ENCODE measurements at regions not wholly inside any gene's neighbourhood (a gene's known extent, or its start where the extent isn't known, plus 50 kb on each side); places are given as distances from the start of the nearest gene placed in this dataset.
"Not testable (repeated sequence)": the region's sequence is repeated elsewhere in the genome, so short reads cannot be mapped to it uniquely, and the experiment has no call there.

DNA sequence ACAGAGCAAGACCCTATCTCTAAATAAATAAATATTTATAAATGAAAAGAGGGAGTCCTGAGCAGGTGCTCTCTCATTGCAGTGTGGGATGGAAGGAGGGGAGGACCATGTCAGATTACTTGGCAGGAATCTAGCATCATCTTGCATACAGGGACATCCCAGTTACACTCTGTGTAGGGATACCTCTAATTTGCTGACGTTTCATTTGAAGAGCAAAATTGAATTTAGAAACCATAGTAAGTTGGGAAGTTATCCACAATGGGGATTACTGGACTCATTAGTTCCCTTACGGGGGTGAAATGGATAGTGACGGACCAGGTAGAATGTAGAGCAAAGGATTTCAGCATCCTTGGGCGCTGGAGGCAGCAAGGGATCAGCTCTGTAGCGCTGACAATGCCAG, 52.1 kb downstream of the ARHGEF18 start:
- Mint-ChIP-seq H3K27ac (peak overlapping the region; percentile 88), H3K36me3 (peaks cover 39% of the 10 kb centered on the region), H3K9me3 (no peaks in the 10 kb centered on the region), H3K4me1 (peaks cover 51% of the 10 kb centered on the region), H3K27me3 (no peaks in the 10 kb centered on the region), H3K4me3 (no peak overlapping the region)
- ATAC-seq = no peak

DNA sequence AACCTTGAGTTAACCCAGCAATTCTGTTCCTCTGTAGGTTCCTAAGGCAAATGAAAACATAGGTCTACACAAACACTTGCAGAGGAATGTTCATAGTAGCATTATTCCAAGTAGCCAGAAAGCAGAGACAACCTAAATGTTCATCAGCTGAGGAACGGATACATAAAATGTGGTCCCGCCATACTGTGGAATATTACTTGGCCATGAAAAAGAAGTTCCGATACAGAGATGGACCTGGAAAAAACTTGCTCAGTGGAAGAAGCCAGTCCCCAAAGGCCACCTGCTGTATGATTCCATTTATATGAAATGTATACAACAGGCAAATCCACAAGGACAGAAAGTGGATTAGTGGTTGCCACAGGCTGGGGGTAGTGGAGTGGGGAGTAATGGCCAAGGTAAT, 53.0 kb downstream of the ARHGEF18 start:
- H3K36me3 Mint-ChIP-seq = peaks cover 41% of the 10 kb centered on the region
- ATAC-seq = no peak
- no peaks in the 10 kb centered on the region for H3K27me3 Mint-ChIP-seq
- H3K9me3 Mint-ChIP-seq = no peaks in the 10 kb centered on the region
- peaks cover 42% of the 10 kb centered on the region for H3K4me1 Mint-ChIP-seq
- H3K27ac Mint-ChIP-seq = no peak overlapping the region
- H3K4me3 Mint-ChIP-seq = no peak overlapping the region

DNA sequence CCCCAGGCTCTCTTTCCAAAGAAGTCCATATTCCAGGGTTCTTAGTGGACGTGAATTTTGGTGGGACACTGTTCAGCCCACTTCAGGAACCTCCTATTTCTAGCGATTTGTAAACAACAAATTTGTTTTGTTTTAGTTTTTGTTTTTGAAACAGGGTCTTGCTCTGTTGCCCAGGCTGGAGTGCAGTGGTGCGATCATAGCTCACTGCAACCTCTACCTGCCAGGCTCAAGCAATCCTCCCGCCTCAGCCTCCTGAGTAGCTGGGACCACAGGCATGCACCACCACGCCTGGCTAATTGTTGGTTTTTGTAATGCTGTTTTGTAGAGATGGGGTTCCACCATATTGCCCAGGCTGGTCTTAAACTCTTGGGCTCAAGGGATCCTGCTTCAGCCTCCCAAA, 56.7 kb downstream of the ARHGEF18 start:
- peak overlapping the region; percentile 7 for H3K27ac Mint-ChIP-seq
- H3K4me3 Mint-ChIP-seq, ATAC-seq: not testable (repeated sequence)

DNA sequence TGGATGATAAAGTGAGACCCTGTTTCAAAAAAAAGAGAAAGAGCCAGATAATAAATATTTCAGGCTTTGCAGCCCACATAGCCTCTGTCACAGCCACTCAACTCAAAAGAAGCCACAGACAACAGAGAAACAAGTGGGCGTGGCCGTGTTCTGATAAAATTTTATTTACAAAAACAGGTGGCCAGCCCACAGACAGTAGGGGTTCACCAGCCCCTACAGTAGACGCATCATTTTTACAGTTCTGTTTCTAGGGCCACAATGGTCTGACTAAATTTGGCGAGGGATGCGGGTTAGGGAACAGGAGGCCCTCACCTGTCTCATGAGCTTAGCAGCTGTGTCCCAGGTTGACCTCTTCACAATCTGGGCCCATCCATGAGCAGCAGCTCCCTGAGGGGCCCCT, 59.5 kb downstream of the ARHGEF18 start:
- H3K36me3 Mint-ChIP-seq = peaks cover 38% of the 10 kb centered on the region
- no peaks in the 10 kb centered on the region for H3K27me3 Mint-ChIP-seq
- no peaks in the 10 kb centered on the region for H3K9me3 Mint-ChIP-seq
- peaks cover 44% of the 10 kb centered on the region for H3K4me1 Mint-ChIP-seq
- ATAC-seq = peak; percentile 69
- H3K4me3 Mint-ChIP-seq = peak overlapping the region; percentile 56
- peak overlapping the region; percentile 78 for H3K27ac Mint-ChIP-seq

More for the DNA sequence above, 56.7 kb downstream of the ARHGEF18 start:
- not testable (repeated sequence) for H3K9me3 Mint-ChIP-seq, H3K27me3 Mint-ChIP-seq
- Mint-ChIP-seq H3K4me1 (peaks cover 38% of the 10 kb centered on the region), H3K36me3 (peaks cover 41% of the 10 kb centered on the region)

DNA sequence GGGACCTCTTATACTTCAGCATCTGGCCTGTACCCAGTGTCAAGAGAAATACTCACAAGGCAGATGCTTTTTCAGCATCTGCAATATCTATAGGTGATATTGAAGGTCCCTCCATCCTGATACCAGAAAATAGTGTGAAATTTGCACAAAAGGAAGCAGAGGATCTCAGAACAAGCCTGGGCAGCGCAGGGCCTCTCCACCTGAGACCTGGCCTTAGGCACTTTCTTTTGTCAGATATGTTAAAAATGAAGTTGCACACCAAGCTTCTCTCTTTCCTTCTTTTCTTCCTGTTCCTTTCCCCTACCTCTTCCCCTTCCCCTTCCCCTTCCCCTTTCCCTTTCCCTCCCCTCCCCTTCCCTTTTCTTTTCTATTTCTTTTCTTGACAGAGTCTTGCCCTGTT, 62.2 kb downstream of the ARHGEF18 start:
- Mint-ChIP-seq H3K9me3 (no peaks in the 10 kb centered on the region), H3K36me3 (peaks cover 26% of the 10 kb centered on the region), H3K4me3 (no peak overlapping the region), H3K27ac (peak overlapping the region; percentile 64), H3K27me3 (no peaks in the 10 kb centered on the region), H3K4me1 (peaks cover 36% of the 10 kb centered on the region)
- no peak for ATAC-seq

DNA sequence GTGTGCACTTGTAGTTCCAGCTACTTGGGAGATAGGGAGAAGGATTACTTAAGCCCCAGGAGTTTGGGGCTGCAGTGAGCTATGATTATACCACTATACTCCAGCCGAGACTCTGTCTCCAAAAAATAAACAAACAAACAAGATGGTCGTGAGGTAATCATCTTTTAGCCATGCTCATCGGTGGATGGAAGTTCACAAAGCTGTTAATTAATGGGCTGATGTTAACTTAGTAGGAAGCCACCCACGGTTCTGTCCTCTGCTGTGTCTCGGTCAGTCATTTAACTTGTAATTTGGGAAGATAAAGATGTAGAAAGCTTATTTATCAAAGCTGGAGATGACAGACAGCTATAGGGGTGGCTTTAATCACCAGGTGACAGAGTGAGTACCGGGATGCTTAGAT, 64.9 kb downstream of the ARHGEF18 start:
- peaks cover 31% of the 10 kb centered on the region for H3K4me1 Mint-ChIP-seq
- H3K36me3 Mint-ChIP-seq = peaks cover 32% of the 10 kb centered on the region
- H3K27ac Mint-ChIP-seq = no peak overlapping the region
- H3K4me3 Mint-ChIP-seq = no peak overlapping the region
- no peak for ATAC-seq
- no peaks in the 10 kb centered on the region for H3K27me3 Mint-ChIP-seq
- H3K9me3 Mint-ChIP-seq = no peaks in the 10 kb centered on the region

DNA sequence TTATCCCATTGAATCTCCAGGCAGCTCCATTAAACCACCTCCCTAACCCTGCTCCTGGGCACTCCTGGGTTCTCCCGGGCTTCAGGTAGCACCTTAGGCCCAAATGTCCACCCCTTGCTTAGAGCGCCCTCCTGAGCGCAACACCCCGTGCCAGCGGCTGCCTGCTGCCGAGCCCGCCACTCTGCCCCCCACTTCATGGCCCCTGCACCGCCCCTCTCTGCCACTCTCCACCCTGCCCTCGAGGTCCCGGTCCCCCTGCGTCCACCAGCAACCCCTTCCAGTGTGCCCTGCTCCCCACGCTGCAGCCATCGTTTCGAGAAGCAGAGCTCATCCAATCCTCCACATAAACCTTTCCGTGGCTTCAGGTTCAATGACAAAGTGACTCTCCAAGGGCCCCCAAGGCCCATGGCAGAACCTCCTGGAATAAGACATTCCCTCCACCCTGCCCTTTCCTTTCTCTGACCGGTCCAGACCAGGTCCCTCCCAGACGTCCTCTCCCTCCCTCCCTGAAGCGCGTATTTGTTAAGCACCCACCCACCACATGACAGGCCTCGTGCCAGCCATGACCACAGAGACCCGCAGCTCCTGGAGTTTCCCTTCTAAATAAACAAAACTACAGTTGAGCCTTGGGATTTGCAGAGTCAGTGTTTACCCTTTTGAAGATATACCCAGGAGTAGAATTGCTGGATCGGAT, 66.6 kb downstream of the ARHGEF18 start:
- H3K9me3 Mint-ChIP-seq = no peaks in the 10 kb centered on the region
- H3K36me3 Mint-ChIP-seq = peaks cover 43% of the 10 kb centered on the region
- no peak overlapping the region for H3K27ac Mint-ChIP-seq
- no peak for ATAC-seq
- peaks cover 43% of the 10 kb centered on the region for H3K4me1 Mint-ChIP-seq
- H3K4me3 Mint-ChIP-seq = no peak overlapping the region
- no peaks in the 10 kb centered on the region for H3K27me3 Mint-ChIP-seq

DNA sequence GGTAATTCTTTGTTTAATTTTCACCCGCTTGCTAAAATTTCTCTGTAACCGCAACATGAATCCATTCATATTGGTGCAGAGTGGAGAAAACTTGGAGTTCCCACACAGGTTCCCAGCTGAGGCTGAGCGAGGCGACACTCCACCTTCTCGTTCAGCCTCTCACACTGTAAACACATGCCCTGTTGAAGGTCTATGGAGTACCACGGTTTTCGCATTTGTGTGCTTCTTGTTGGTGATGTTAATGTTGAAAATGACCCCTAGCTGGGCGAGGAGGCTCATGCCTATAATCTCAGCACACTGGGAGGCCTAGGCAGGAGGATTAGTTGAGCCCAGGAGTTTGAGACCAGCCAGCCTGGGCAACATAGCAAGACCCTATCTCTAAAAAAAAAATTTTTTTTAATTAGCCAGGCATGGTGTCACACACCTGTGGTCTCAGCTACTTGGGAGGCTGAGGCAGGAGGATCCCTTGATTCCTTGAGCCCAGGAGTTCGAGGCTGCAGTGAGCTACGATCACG, 67.2 kb downstream of the ARHGEF18 start:
- no peak overlapping the region for H3K4me3 Mint-ChIP-seq
- peaks cover 47% of the 10 kb centered on the region for H3K4me1 Mint-ChIP-seq
- peaks cover 48% of the 10 kb centered on the region for H3K36me3 Mint-ChIP-seq
- no peak overlapping the region for H3K27ac Mint-ChIP-seq
- no peaks in the 10 kb centered on the region for H3K9me3 Mint-ChIP-seq
- no peaks in the 10 kb centered on the region for H3K27me3 Mint-ChIP-seq
- ATAC-seq = no peak

DNA sequence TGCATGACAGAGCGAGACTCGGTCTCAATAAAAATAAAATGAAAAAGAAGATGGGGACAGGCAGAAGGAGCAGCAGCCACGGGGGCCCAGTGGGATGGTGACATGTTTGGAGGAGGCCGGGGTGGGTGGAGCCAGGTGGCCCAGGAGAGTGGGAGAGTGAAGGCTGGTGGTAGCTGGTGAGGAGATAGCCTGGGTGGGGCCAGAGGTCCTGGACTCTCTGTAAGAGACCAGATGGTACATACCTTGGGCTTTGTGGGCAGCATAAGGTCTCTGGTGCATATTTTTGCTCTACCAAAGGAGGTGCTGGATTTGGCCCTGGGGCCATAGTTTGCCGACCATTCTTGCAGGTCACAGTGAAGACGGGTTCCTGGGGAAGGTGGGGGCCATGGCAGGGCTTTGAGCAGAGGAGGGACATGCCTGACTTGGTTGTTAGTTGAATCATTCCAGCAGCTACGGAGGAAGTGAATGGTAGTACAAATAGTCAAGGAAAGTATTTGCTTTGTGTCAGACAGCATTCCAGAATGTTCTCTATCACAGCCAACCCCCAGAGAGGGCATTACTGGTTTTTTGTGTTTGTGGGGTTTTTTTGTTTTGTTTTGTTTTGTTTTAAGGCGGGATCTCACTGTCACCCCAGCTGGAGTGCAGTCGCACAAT, 69.1 kb downstream of the ARHGEF18 start:
- no peak for ATAC-seq
- H3K27ac Mint-ChIP-seq = peak overlapping the region; percentile 62
- H3K4me3 Mint-ChIP-seq = no peak overlapping the region
- no peaks in the 10 kb centered on the region for H3K27me3 Mint-ChIP-seq
- no peaks in the 10 kb centered on the region for H3K9me3 Mint-ChIP-seq
- peaks cover 46% of the 10 kb centered on the region for H3K36me3 Mint-ChIP-seq
- peaks cover 45% of the 10 kb centered on the region for H3K4me1 Mint-ChIP-seq

DNA sequence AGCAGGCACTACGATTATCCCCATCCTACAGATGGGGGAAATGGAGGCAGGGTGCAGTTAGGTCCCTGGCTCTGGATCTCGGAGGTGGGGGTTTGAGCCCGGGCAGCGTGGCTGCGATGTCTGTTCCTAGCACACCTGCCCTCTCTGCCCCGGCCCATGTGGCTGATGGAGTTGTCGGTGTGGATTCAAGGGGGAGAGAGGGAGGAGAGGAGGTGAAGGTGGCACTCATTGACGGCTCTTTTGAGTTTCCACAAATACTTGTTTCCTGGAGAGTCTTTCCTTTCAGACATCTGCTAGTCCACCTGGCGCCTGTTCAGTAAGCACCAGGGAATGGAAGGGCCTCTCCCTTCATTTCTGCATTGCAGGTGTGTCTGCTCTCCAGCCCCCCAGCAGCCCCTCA, 69.9 kb downstream of the ARHGEF18 start:
- no peaks in the 10 kb centered on the region for H3K27me3 Mint-ChIP-seq

DNA sequence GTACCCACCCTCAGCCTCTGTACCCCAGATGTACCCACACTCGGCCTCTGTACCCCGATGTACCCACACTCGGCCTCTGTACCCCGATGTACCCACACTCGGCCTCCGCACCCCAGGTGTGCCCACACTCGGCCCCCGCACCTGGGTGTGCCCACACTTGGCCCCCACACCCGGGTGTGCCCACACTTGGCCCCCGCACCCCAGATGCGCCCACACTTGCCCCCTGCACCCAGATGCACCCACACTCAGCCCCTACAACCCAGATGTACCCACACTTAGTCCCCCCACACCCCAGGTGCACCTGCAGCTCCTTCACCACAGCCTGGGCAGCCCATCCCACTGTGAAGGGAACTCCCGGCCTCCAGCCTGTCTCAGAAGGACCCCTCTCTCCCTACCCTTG, 69.7 kb downstream of the PEX11G start:
- H3K9me3 Mint-ChIP-seq = no peaks in the 10 kb centered on the region
- no peak overlapping the region for H3K4me3 Mint-ChIP-seq
- H3K4me1 Mint-ChIP-seq = peaks cover 43% of the 10 kb centered on the region
- H3K36me3 Mint-ChIP-seq = peaks cover 52% of the 10 kb centered on the region
- no peaks in the 10 kb centered on the region for H3K27me3 Mint-ChIP-seq
- no peak for ATAC-seq
- H3K27ac Mint-ChIP-seq = peak overlapping the region; percentile 72

More for the DNA sequence above, 69.9 kb downstream of the ARHGEF18 start:
- Mint-ChIP-seq H3K27ac (no peak overlapping the region), H3K9me3 (no peaks in the 10 kb centered on the region), H3K4me1 (peaks cover 43% of the 10 kb centered on the region), H3K4me3 (no peak overlapping the region), H3K36me3 (peaks cover 49% of the 10 kb centered on the region)
- ATAC-seq = no peak

DNA sequence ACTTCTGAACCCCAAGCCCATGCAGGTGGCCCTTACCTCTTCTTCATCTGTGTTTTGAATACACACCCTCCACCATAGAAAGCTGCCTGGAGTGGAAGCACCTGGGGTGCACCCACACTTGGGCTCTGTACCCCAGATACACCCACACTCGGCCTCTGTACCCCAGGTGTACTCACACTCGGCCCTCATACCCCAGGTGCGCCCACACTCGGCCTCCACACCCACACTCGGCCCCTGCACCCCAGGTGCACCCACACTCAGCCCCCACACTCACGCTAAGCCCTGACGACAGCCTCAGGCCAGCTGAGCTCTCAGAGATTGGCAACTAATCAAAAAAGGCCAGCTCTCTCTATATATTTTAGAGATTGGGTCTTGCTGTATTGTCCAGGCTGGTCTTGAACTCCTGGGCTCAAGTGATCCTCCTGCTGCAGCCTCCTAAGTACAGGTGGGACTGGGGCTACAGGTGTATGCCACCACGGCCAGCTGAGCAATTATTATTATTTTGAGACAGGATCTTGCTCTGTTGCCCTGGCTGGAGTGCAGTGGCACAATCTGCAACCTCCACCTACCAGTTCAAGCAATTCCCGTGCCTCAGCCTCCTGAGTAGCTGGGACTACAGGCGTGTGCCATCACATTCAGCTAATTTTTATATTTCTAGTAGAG, 68.9 kb downstream of the PEX11G start:
- Mint-ChIP-seq H3K27ac (peak overlapping the region; percentile 72), H3K27me3 (no peaks in the 10 kb centered on the region), H3K4me3 (no peak overlapping the region), H3K9me3 (no peaks in the 10 kb centered on the region), H3K4me1 (peaks cover 43% of the 10 kb centered on the region), H3K36me3 (peaks cover 50% of the 10 kb centered on the region)
- ATAC-seq = no peak

DNA sequence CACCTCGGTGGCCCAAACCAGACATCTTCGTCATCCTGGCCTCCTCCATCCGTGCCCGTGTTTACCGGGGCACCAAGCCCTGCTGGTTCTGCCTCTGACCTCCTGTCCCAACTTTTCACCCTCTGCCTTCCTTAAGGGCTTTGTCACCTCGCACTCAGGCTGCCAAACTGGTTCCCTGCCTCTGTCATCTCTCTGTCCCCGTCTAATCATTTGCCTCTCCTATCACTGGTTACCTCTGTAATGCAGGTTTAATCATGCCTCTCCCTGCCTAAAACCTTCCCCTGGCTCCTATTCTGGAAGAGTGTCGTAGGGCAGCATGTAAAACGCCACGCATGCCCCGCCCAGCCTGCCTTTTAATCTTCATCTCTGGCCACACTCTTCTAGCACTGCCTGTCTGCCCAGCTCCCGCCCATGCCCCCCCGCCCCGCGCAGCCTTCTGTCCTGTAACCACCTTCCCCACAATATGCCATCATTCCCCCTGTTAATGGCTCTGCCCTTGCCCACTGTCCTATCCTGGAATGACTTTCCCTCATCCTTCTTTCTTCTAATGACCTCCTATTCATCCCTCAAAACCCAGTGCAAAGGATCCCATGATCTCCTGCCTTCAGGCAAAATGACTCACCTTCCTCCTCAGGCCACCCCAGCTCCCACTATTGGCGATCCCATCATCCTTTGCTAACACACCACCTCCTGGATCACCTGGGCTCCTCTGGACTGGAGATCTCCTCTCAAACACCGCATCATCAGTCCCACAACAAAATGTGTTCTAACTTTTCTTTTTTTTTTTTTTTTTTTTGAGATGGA, 66.7 kb downstream of the PEX11G start:
- Mint-ChIP-seq H3K9me3 (no peaks in the 10 kb centered on the region), H3K4me1 (peaks cover 45% of the 10 kb centered on the region), H3K27ac (peak overlapping the region; percentile 5), H3K36me3 (peaks cover 43% of the 10 kb centered on the region), H3K27me3 (no peaks in the 10 kb centered on the region), H3K4me3 (no peak overlapping the region)
- ATAC-seq = no peak

Measured in stimulated activated memory B cell treated with anti-CD40 and anti-IgM and Interleukin-4, amounts not matched to agents 10 μg/mL and 1 μg/mL and 100 μg/mL, for 72 hours (primary cell).